Fibroblast of lung (primary cell): ENCODE measurements at regions not wholly inside any gene's neighbourhood (a gene's known extent, or its start where the extent isn't known, plus 50 kb on each side); places are given as distances from the start of the nearest gene placed in this dataset.

Source experiments
- DNase-seq, 2 donors: peaks; one replicate each; pipeline versions ENCODE4 v3.0.0 to v3.0.0-alpha.2; 2010; ENCODE audit warnings: low read depth in 2 of 2
- H2AFZ ChIP-seq: 2 replicates; pipeline ENCODE4 v1.5.1; 2012; ENCODE audit warnings: low read length, control low read depth, inconsistent platforms
- H3K27ac ChIP-seq: 2 replicates; pipeline ENCODE4 v1.5.1; 2011; ENCODE audit warnings: low read length, control low read depth; ENCODE audit not compliant: insufficient read depth
- H3K27me3 ChIP-seq: 2 replicates; pipeline ENCODE4 v1.5.1; 2011; ENCODE audit warnings: mild to moderate bottlenecking, low read length; ENCODE audit not compliant: control insufficient read depth, insufficient read depth
- H3K36me3 ChIP-seq: 2 replicates; pipeline ENCODE4 v1.5.1; 2011; ENCODE audit warnings: low read length; ENCODE audit not compliant: control insufficient read depth, insufficient read depth
- H3K4me1 ChIP-seq: 2 replicates; pipeline ENCODE4 v1.5.1; 2011; ENCODE audit warnings: low read length; ENCODE audit not compliant: control insufficient read depth, insufficient read depth; ENCODE audit errors: extremely low read depth
- H3K4me2 ChIP-seq: 2 replicates; pipeline ENCODE4 v1.5.1; 2011; ENCODE audit warnings: low read length, control low read depth; ENCODE audit not compliant: insufficient read depth; ENCODE audit errors: extremely low read depth
- H3K4me3 ChIP-seq, 4 experiments: fragments of 200-600 bp in 1 of 4; sonication (generic) in 1 of 4; replicated peaks in 1 of 4; 2 replicates each; pipeline ENCODE4 v1.5.1; 2011 to 2016; ENCODE audit warnings: low read length in 4 of 4, low read depth in 3 of 4, mild to moderate bottlenecking in 3 of 4, control low read depth in 2 of 4, inconsistent platforms in 1 of 4, mixed read lengths in 1 of 4; ENCODE audit not compliant: insufficient read depth in 1 of 4; ENCODE audit errors: control extremely low read depth in 1 of 4
- H3K79me2 ChIP-seq: 2 replicates; pipeline ENCODE4 v1.5.1; 2012; ENCODE audit warnings: mild to moderate bottlenecking, low read length, inconsistent platforms; ENCODE audit not compliant: control insufficient read depth, insufficient read depth
- H3K9ac ChIP-seq: 2 replicates; pipeline ENCODE4 v1.5.1; 2011; ENCODE audit warnings: mild to moderate bottlenecking, low read length, control low read depth; ENCODE audit not compliant: insufficient read depth
- H3K9me3 ChIP-seq: 2 replicates; pipeline ENCODE4 v1.5.1; 2012; ENCODE audit warnings: low read depth, low read length; ENCODE audit not compliant: control insufficient read depth, insufficient read depth
- H4K20me1 ChIP-seq: 2 replicates; pipeline ENCODE4 v1.5.1; 2011; ENCODE audit warnings: low read length; ENCODE audit not compliant: control insufficient read depth, insufficient read depth; ENCODE audit errors: extremely low read depth
- EZH2 ChIP-seq: IDR thresholded peaks from 2 replicates; pipeline ENCODE4 v1.5.1; 2012; ENCODE audit warnings: low read length, control low read depth, mild to moderate bottlenecking; ENCODE audit errors: missing control alignments
- TF ChIP-seq, protein P1 (sequence below), 2 donors: IDR thresholded peaks in 1 of 2; conservative IDR thresholded peaks in 1 of 2; 1 replicate in 1 of 2; 2 replicates in 1 of 2; pipeline ENCODE4 v1.5.1; 2011 to 2012; ENCODE audit warnings: low read length in 2 of 2, control low read depth in 1 of 2, inconsistent platforms in 1 of 2, low read depth in 1 of 2, mild to moderate bottlenecking in 1 of 2

DNA sequence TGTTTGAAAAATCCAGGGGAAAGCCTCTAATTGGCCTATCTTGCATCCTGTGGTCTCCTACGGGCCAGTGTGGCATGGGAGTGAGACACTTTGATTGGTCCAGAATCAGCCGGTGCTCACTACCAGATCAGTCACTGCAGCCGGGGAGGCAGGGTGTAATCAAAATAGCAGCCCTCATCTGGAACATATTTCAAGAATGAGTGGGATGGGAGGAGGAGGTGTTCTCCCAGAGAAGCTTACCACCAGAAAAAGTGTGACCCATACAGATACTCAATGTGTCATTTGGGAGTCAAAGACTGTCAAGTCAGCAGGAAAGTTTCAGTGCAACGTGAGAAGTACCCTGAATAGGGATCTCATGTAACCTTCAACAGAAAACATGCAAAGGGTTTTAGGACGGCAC, 393.9 kb upstream of the SLC14A2 start:
- H4K20me1 ChIP-seq, result no peaks in the 10 kb centered on the region
- H3K9me3 ChIP-seq, result no peaks in the 10 kb centered on the region
- no peak overlapping the region for H3K4me2 ChIP-seq
- H3K79me2 ChIP-seq, result no peaks in the 10 kb centered on the region
- H3K9ac ChIP-seq, result no peak overlapping the region
- no peak overlapping the region for H3K4me3 ChIP-seq
- TF ChIP-seq, protein P1, sequence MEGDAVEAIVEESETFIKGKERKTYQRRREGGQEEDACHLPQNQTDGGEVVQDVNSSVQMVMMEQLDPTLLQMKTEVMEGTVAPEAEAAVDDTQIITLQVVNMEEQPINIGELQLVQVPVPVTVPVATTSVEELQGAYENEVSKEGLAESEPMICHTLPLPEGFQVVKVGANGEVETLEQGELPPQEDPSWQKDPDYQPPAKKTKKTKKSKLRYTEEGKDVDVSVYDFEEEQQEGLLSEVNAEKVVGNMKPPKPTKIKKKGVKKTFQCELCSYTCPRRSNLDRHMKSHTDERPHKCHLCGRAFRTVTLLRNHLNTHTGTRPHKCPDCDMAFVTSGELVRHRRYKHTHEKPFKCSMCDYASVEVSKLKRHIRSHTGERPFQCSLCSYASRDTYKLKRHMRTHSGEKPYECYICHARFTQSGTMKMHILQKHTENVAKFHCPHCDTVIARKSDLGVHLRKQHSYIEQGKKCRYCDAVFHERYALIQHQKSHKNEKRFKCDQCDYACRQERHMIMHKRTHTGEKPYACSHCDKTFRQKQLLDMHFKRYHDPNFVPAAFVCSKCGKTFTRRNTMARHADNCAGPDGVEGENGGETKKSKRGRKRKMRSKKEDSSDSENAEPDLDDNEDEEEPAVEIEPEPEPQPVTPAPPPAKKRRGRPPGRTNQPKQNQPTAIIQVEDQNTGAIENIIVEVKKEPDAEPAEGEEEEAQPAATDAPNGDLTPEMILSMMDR (conservative IDR thresholded peaks at IDR 0.05 in 1 of 2, IDR thresholded peaks at IDR 0.05 in 1 of 2; ENCODE audit: low read depth in 1 of 2, low read length in 2 of 2), result no peak
- no peak for TF ChIP-seq EZH2
- no peaks in the 10 kb centered on the region for H3K36me3 ChIP-seq
- H3K27ac ChIP-seq, result no peak overlapping the region
- DNase-seq, result peak; percentile 18 to 74
- no peaks in the 10 kb centered on the region for H3K4me1 ChIP-seq
- H2AFZ ChIP-seq, result no peak overlapping the region
- no peaks in the 10 kb centered on the region for H3K27me3 ChIP-seq

DNA sequence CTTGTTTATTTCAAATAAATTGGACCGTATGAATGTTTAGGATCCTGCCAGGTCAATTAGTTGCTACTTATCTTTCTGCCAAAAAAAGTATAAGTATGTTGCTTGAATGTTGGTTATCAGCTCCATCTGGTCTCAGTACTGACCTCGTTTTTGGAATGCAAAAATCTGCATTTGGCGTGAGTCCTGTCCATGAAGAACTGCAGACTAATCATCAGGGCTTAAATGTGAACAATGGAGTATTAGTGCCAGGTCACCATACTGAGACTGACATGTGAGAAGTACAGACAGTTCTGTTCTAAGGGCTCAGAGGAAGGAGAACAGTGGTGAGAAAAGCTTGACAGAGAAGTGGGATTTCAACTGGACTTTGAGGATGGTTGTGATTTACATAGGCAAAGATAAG, 393.1 kb upstream of the SLC14A2 start:
- no peak overlapping the region for H2AFZ ChIP-seq
- DNase-seq, result no peak

DNA sequence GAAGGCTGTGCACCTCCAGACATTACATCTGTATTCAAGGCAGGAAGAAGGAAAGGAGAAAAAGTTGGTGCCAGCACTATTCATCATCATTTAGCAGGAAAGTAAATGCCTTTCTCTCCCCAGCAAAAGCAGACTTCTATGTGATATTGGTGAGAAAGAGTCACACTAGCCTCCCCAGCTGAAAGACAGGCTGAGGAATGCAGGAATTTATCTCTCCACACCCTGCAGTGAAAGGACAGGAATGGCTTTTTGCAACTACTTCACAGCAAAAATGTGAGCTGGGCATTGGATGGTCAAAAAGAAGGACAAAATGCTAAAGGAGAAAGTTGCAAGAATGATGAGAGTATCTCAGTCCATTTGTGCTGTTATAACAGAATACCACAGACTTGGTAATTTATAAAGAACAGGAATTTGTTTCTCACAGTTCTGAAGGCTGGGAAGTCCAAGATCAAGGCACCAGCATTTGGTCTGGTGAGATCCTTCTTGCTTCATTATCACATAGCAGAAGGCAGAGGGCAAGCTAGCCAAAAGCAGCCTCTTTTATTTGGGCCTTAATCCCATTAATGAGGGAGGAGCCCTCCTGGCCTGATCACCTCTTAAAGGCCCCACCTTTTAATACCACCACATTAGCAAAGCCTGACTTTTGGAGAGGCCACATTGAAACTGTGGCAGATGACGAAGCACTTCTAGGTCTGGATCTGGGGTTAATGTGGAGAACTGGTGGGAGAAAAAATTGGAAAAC, 388.1 kb upstream of the SLC14A2 start:
- Histone ChIP-seq H3K4me1 (peaks cover 4% of the 10 kb centered on the region), H3K27ac (no peak overlapping the region), H3K79me2 (no peaks in the 10 kb centered on the region), H3K9me3 (no peaks in the 10 kb centered on the region), H3K27me3 (no peaks in the 10 kb centered on the region), H4K20me1 (no peaks in the 10 kb centered on the region), H3K4me2 (no peak overlapping the region), H3K9ac (no peak overlapping the region), H3K4me3 (no peak overlapping the region), H2AFZ (no peak overlapping the region), H3K36me3 (no peaks in the 10 kb centered on the region)
- peak in 1 of 2 donors; percentile 32 for DNase-seq
- TF ChIP-seq, protein P1 (conservative IDR thresholded peaks at IDR 0.05 in 1 of 2, IDR thresholded peaks at IDR 0.05 in 1 of 2; ENCODE audit: low read depth in 1 of 2, low read length in 2 of 2), result no peak
- TF ChIP-seq EZH2, result no peak

More for the DNA sequence above, 393.1 kb upstream of the SLC14A2 start:
- Histone ChIP-seq H3K4me1 (no peaks in the 10 kb centered on the region), H3K79me2 (no peaks in the 10 kb centered on the region), H3K4me2 (no peak overlapping the region), H3K27ac (no peak overlapping the region), H3K4me3 (no peak overlapping the region), H4K20me1 (no peaks in the 10 kb centered on the region), H3K9ac (no peak overlapping the region), H3K36me3 (no peaks in the 10 kb centered on the region), H3K27me3 (no peaks in the 10 kb centered on the region), H3K9me3 (no peaks in the 10 kb centered on the region)
- TF ChIP-seq, protein P1 (conservative IDR thresholded peaks at IDR 0.05 in 1 of 2, IDR thresholded peaks at IDR 0.05 in 1 of 2; ENCODE audit: low read depth in 1 of 2, low read length in 2 of 2), result no peak
- no peak for TF ChIP-seq EZH2
